Hepatocyte (in vitro differentiated cells): ENCODE measurements at regions not wholly inside any gene's neighbourhood (a gene's known extent, or its start where the extent isn't known, plus 50 kb on each side); places are given as distances from the start of the nearest gene placed in this dataset.

ENCODE experiments used
- DNase-seq: peaks from one replicate; pipeline ENCODE4 v3.0.0-alpha.2; 2016; ENCODE audit warnings: low spot score
- H2AFZ ChIP-seq: fragments of 200-600 bp; sonication (generic); 2 replicates; pipeline ENCODE4 v1.6.0; 2016; ENCODE audit warnings: antibody characterized with exemption, mild to moderate bottlenecking
- H3K27ac ChIP-seq: fragments of 200-600 bp; sonication (generic); 2 replicates; pipeline ENCODE4 v1.5.1; 2016; ENCODE audit warnings: mild to moderate bottlenecking
- H3K27me3 ChIP-seq: fragments of 200-600 bp; sonication (generic); 2 replicates; pipeline ENCODE4 v1.6.1; 2016
- H3K36me3 ChIP-seq: fragments of 200-600 bp; sonication (generic); replicated peaks from 2 replicates; pipeline ENCODE4 v1.5.1; 2016; ENCODE audit warnings: low read depth; ENCODE audit not compliant: insufficient read depth
- H3K4me1 ChIP-seq: fragments of 200-600 bp; sonication (generic); 2 replicates; pipeline ENCODE4 v1.5.1; 2016; ENCODE audit warnings: mild to moderate bottlenecking, moderate library complexity; ENCODE audit not compliant: insufficient read depth
- H3K4me2 ChIP-seq: fragments of 200-600 bp; sonication (generic); 2 replicates; pipeline ENCODE4 v1.6.0; 2016
- H3K4me3 ChIP-seq: fragments of 200-600 bp; sonication (generic); 2 replicates; pipeline ENCODE4 v1.5.1; 2016; ENCODE audit warnings: mild to moderate bottlenecking
- H3K79me2 ChIP-seq: fragments of 200-600 bp; sonication (generic); 2 replicates; pipeline ENCODE4 v1.6.0; 2017; ENCODE audit warnings: mild to moderate bottlenecking
- H3K9me2 ChIP-seq: fragments of 200-600 bp; sonication (generic); replicated peaks from 2 replicates; pipeline ENCODE4 v1.6.0; 2017; ENCODE audit warnings: mild to moderate bottlenecking; ENCODE audit not compliant: insufficient read depth
- H3K9me3 ChIP-seq: fragments of 200-600 bp; sonication (generic); 2 replicates; pipeline ENCODE4 v1.5.1; 2016; ENCODE audit warnings: low read depth, mild to moderate bottlenecking
- H4K20me1 ChIP-seq: fragments of 200-600 bp; sonication (generic); 2 replicates; pipeline ENCODE4 v1.6.0; 2016; ENCODE audit warnings: mild to moderate bottlenecking; ENCODE audit not compliant: insufficient read depth, poor library complexity, severe bottlenecking
- CTCF ChIP-seq: fragments of 200-600 bp; sonication (generic); IDR thresholded peaks from 2 replicates; pipeline ENCODE4 v1.5.1; 2016; ENCODE audit warnings: antibody characterized with exemption, mild to moderate bottlenecking; ENCODE audit not compliant: poor library complexity
- EZH2 ChIP-seq: fragments of 200-600 bp; sonication (generic); IDR thresholded peaks from 2 replicates; pipeline ENCODE4 v1.6.1; 2016; ENCODE audit warnings: antibody characterized with exemption, mild to moderate bottlenecking, borderline replicate concordance
- EZH2phosphoT487 ChIP-seq: fragments of 200-600 bp; sonication (generic); IDR thresholded peaks from one replicate; pipeline ENCODE4 v1.6.1; 2018; ENCODE audit warnings: antibody characterized with exemption, mild to moderate bottlenecking, low read depth, moderate library complexity; ENCODE audit not compliant: unreplicated experiment, severe bottlenecking
- WGBS: methylation state at CpG from one replicate; pipeline ENCODE4 v1.1.6; 2016; ENCODE audit warnings: low lambda C conversion rate; ENCODE audit errors: missing lambda C conversion rate; 5-methylcytosine and 5-hydroxymethylcytosine counted together

GRCh38 chr7:25035274-25035673 is 55.3 kb upstream of the OSBPL3 start:
- no peaks in the 10 kb centered on the region for H3K27me3 ChIP-seq
- H3K4me2 ChIP-seq, result no peak overlapping the region
- H3K27ac ChIP-seq, result no peak overlapping the region
- H3K4me3 ChIP-seq, result no peak overlapping the region
- no peaks in the 10 kb centered on the region for H3K9me3 ChIP-seq
- TF ChIP-seq EZH2phosphoT487 (no peak), CTCF (no peak)
- no peaks in the 10 kb centered on the region for H3K9me2 ChIP-seq
- DNase-seq, result no peak
- H4K20me1 ChIP-seq, result no peaks in the 10 kb centered on the region
- WGBS, result 90% methylated on average over 4 of the region's 4 CpGs
- no peaks in the 10 kb centered on the region for H3K36me3 ChIP-seq
- H3K4me1 ChIP-seq, result no peaks in the 10 kb centered on the region
- H2AFZ ChIP-seq, result no peak overlapping the region
- no peaks in the 10 kb centered on the region for H3K79me2 ChIP-seq

- Histone ChIP-seq H3K27me3 (no peaks in the 10 kb centered on the region), H3K4me3 (no peak overlapping the region), H2AFZ (no peak overlapping the region), H3K4me2 (no peak overlapping the region), H3K4me1 (no peaks in the 10 kb centered on the region), H3K79me2 (no peaks in the 10 kb centered on the region), H3K36me3 (no peaks in the 10 kb centered on the region), H3K27ac (no peak overlapping the region), H3K9me3 (no peaks in the 10 kb centered on the region), H3K9me2 (no peaks in the 10 kb centered on the region), H4K20me1 (no peaks in the 10 kb centered on the region)
- DNase-seq, result no peak
- TF ChIP-seq EZH2, result no peak
- TF ChIP-seq CTCF, result no peak
- no peak for TF ChIP-seq EZH2phosphoT487
- WGBS, result 93% methylated on average over 2 of the region's 2 CpGs
These were observed 54.2 kb upstream of the OSBPL3 start for GRCh38 chr7:25034136-25034535.

- no peak overlapping the region for H3K27ac ChIP-seq
- no peak for DNase-seq
- H2AFZ ChIP-seq, result no peak overlapping the region
- no peak overlapping the region for H3K4me2 ChIP-seq
- no peaks in the 10 kb centered on the region for H4K20me1 ChIP-seq
- 91% methylated on average over 11 of the region's 11 CpGs for WGBS
- no peaks in the 10 kb centered on the region for H3K36me3 ChIP-seq
- no peak for TF ChIP-seq EZH2
- no peak for TF ChIP-seq CTCF
- no peak for TF ChIP-seq EZH2phosphoT487
- no peaks in the 10 kb centered on the region for H3K9me2 ChIP-seq
- peaks cover 3% of the 10 kb centered on the region for H3K4me1 ChIP-seq
- H3K27me3 ChIP-seq, result no peaks in the 10 kb centered on the region
- H3K4me3 ChIP-seq, result no peak overlapping the region
- H3K9me3 ChIP-seq, result no peaks in the 10 kb centered on the region
- H3K79me2 ChIP-seq, result no peaks in the 10 kb centered on the region
These were observed 53.1 kb upstream of the OSBPL3 start for GRCh38 chr7:25032774-25033743.
